ENCODE measurements at regions not wholly inside any gene's neighbourhood (a gene's known extent, or its start where the extent isn't known, plus 50 kb on each side); places are given as distances from the start of the nearest gene placed in this dataset.
"Not testable (repeated sequence)": the region's sequence is repeated elsewhere in the genome, so short reads cannot be mapped to it uniquely, and the experiment has no call there.

DNA sequence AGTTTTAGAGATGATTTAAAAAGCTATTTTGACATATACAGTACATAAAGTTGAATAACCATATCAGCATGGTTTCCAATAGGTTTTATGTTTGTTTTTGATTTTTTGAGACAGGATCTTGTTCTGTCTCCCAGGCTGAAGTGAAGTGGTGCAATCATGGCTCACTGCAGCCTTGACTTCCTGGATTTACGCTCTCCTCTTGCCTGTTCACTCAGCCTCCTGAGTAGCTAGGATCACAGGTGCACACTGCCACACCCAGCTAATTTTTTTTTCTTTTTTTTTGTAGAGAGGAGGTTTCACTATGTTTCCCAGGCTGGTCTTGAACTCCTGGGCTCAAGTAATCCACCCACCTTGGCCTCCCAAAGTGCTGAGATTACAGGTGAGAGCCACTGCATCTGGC lies 1366.4 kb downstream of the KHDRBS2 start:
- H3K9me3 ChIP-seq (replicated peaks; ENCODE audit: control insufficient read depth, insufficient read depth, low read depth, low read length); H3K9ac ChIP-seq (ENCODE audit: insufficient read depth in 1 of 2, low read depth in 2 of 2, low read length in 2 of 2); FAIRE-seq; POLR2A ChIA-PET; H3K79me2 ChIP-seq (ENCODE audit: control insufficient read depth, insufficient read depth, low read length); H2AFZ ChIP-seq (ENCODE audit: low read depth, low read length); H3K36me3 ChIP-seq (ENCODE audit: control insufficient read depth, insufficient read depth, low read length); H3K4me1 ChIP-seq (replicated peaks in 1 of 2; ENCODE audit: control insufficient read depth in 2 of 2, insufficient read depth in 2 of 2, low read length in 2 of 2); H3K27me3 ChIP-seq (ENCODE audit: control insufficient read depth in 2 of 2, insufficient read depth in 2 of 2, low read length in 2 of 2); DNase-seq (ENCODE audit: extremely low read depth in 1 of 4, low spot score in 3 of 4); intact Hi-C loops (cut with micrococcal nuclease); H3K4me3 ChIP-seq; H4K20me1 ChIP-seq (replicated peaks; ENCODE audit: control insufficient read depth, insufficient read depth, low read length); H3K27ac ChIP-seq (ENCODE audit: extremely low read depth, low read depth, low read length); H3K9me1 ChIP-seq (ENCODE audit: control insufficient read depth, insufficient read depth, low read length); BruUV-seq (replicated peaks); H3K4me2 ChIP-seq (ENCODE audit: insufficient read depth, low read length); CTCF ChIA-PET (ENCODE audit: low intra/inter-chr PET ratio); in situ Hi-C loops (cut with MboI); ATAC-seq: not testable (repeated sequence)
- 0% methylated on average over 1 of the region's 1 CpG for WGBS (ENCODE audit: insufficient coverage, low coverage, missing lambda C conversion rate)

DNA sequence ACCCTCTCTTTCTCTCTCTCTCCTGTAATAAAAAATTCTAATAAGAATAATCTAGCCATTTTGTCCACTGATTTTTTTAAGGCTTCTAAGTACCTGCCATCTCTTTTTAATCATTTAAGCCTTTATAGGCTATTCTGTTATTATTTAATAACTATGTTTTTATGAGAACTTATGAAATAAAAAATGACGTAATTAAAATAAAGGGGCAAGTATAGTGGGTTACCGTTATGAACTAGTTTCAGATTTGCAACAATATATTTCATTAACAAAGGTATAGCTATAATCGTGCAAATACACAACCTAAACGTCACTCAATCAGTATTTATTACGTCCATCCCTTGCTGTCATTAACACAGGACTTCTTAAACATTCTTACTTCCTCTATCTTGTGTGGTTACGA lies 1382.2 kb downstream of the KHDRBS2 start:
- BruUV-seq (replicated peaks); CTCF ChIA-PET (ENCODE audit: low intra/inter-chr PET ratio): not testable (repeated sequence)

DNA sequence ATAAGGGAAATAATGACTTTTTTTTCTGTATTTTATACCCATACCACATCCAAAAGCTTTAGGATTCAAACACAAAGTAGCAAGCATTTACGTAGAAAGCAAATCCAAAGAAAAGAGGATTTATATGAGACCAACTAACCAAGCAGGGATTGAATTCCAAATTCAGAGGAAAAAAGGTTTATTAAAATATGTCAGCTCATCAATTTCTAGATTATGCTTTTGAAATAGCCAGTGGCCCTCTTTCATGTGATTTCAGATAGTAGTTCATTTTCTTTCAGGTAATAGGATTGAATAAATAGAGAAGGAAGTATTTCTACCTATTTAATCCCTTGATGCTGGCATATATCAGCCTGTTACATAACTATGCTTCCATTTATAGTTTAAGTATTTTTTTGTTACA lies 1392.7 kb downstream of the KHDRBS2 start:
- H3K27ac ChIP-seq (ENCODE audit: extremely low read depth, low read depth, low read length); H2AFZ ChIP-seq (ENCODE audit: low read depth, low read length); H3K27me3 ChIP-seq (ENCODE audit: control insufficient read depth in 2 of 2, insufficient read depth in 2 of 2, low read length in 2 of 2); FAIRE-seq; CTCF ChIA-PET (ENCODE audit: low intra/inter-chr PET ratio); H3K4me1 ChIP-seq (replicated peaks in 1 of 2; ENCODE audit: control insufficient read depth in 2 of 2, insufficient read depth in 2 of 2, low read length in 2 of 2); H3K4me3 ChIP-seq; in situ Hi-C loops (cut with MboI); H3K79me2 ChIP-seq (ENCODE audit: control insufficient read depth, insufficient read depth, low read length); H4K20me1 ChIP-seq (replicated peaks; ENCODE audit: control insufficient read depth, insufficient read depth, low read length); DNase-seq (ENCODE audit: extremely low read depth in 1 of 4, low spot score in 3 of 4); H3K9ac ChIP-seq (ENCODE audit: insufficient read depth in 1 of 2, low read depth in 2 of 2, low read length in 2 of 2); POLR2A ChIA-PET; intact Hi-C loops (cut with micrococcal nuclease); ATAC-seq; H3K9me1 ChIP-seq (ENCODE audit: control insufficient read depth, insufficient read depth, low read length); H3K4me2 ChIP-seq (ENCODE audit: insufficient read depth, low read length); BruUV-seq (replicated peaks); H3K36me3 ChIP-seq (ENCODE audit: control insufficient read depth, insufficient read depth, low read length); H3K9me3 ChIP-seq (replicated peaks; ENCODE audit: control insufficient read depth, insufficient read depth, low read depth, low read length): not testable (repeated sequence)
- WGBS (ENCODE audit: insufficient coverage, low coverage, missing lambda C conversion rate) = 0% methylated on average over 1 of the region's 1 CpG

More for the DNA sequence above, 1382.2 kb downstream of the KHDRBS2 start:
- FAIRE-seq; H4K20me1 ChIP-seq (replicated peaks; ENCODE audit: control insufficient read depth, insufficient read depth, low read length); H3K9me1 ChIP-seq (ENCODE audit: control insufficient read depth, insufficient read depth, low read length); H3K4me2 ChIP-seq (ENCODE audit: insufficient read depth, low read length); H3K9me3 ChIP-seq (replicated peaks; ENCODE audit: control insufficient read depth, insufficient read depth, low read depth, low read length); H3K27me3 ChIP-seq (ENCODE audit: control insufficient read depth in 2 of 2, insufficient read depth in 2 of 2, low read length in 2 of 2); H3K9ac ChIP-seq (ENCODE audit: insufficient read depth in 1 of 2, low read depth in 2 of 2, low read length in 2 of 2); H3K27ac ChIP-seq (ENCODE audit: extremely low read depth, low read depth, low read length); DNase-seq (ENCODE audit: extremely low read depth in 1 of 4, low spot score in 3 of 4); in situ Hi-C loops (cut with MboI); H3K4me1 ChIP-seq (replicated peaks in 1 of 2; ENCODE audit: control insufficient read depth in 2 of 2, insufficient read depth in 2 of 2, low read length in 2 of 2); H2AFZ ChIP-seq (ENCODE audit: low read depth, low read length); H3K79me2 ChIP-seq (ENCODE audit: control insufficient read depth, insufficient read depth, low read length); H3K4me3 ChIP-seq; POLR2A ChIA-PET; H3K36me3 ChIP-seq (ENCODE audit: control insufficient read depth, insufficient read depth, low read length); ATAC-seq; intact Hi-C loops (cut with micrococcal nuclease): not testable (repeated sequence)
- whole genome bisulfite sequencing (ENCODE audit: insufficient coverage, low coverage, missing lambda C conversion rate) = 1% methylated on average over 6 of the region's 6 CpGs
